ENCODE measurements at regions not wholly inside any gene's neighbourhood (a gene's known extent, or its start where the extent isn't known, plus 50 kb on each side); places are given as distances from the start of the nearest gene placed in this dataset.

GRCh38 chr15:25535866-25536265, 97.0 kb upstream of the UBE3A start:
- FAIRE-seq (no peak), DNase-seq (ENCODE audit: low read depth, low spot score) (no peak)
- Histone ChIP-seq H3K4me3 (ENCODE audit: control insufficient read depth in 2 of 3, extremely low read depth in 1 of 3, insufficient read depth in 2 of 3, low read depth in 1 of 3, low read length in 3 of 3) (no peak overlapping the region), H3K9me1 (ENCODE audit: control insufficient read depth, extremely low read depth, insufficient read depth, low read length) (no peaks in the 10 kb centered on the region), H3K9ac (ENCODE audit: control insufficient read depth, extremely low read depth, insufficient read depth, low read length) (no peak overlapping the region), H3K27ac (ENCODE audit: control insufficient read depth, insufficient read depth, low read length) (no peak overlapping the region), H3K4me2 (ENCODE audit: control insufficient read depth, extremely low read depth, insufficient read depth, low read depth, low read length) (no peak overlapping the region), H4K20me1 (ENCODE audit: control insufficient read depth, extremely low read depth, insufficient read depth, low read length) (no peaks in the 10 kb centered on the region), H3K79me2 (ENCODE audit: control insufficient read depth, insufficient read depth, low read length) (no peaks in the 10 kb centered on the region), H3K9me3 (ENCODE audit: control insufficient read depth, low read depth, low read length) (peaks cover 5% of the 10 kb centered on the region), H2AFZ (ENCODE audit: control insufficient read depth, low read length) (no peak overlapping the region), H3K4me1 (ENCODE audit: control insufficient read depth, extremely low read depth, insufficient read depth, low read length) (no peaks in the 10 kb centered on the region), H3K27me3 (ENCODE audit: control insufficient read depth, extremely low read depth, insufficient read depth, low read length) (no peaks in the 10 kb centered on the region), H3K36me3 (ENCODE audit: control insufficient read depth in 2 of 2, extremely low read depth in 1 of 2, insufficient read depth in 2 of 2, low read length in 2 of 2) (no peaks in the 10 kb centered on the region)
- no peak for TF ChIP-seq CTCF (optimal IDR thresholded peaks at IDR 0.05 in 1 of 3, IDR thresholded peaks at IDR 0.05 in 1 of 3, conservative IDR thresholded peaks at IDR 0.05 in 1 of 3; ENCODE audit: extremely low read depth in 1 of 3, insufficient read depth in 2 of 3, low read length in 3 of 3)
- no peak for TF ChIP-seq EZH2 (IDR thresholded peaks at IDR 0.05; ENCODE audit: low read length)
- dilution Hi-C loops (cut with MboI; ENCODE audit: extremely low pct_ligation_motif_present, low sequenced_read_pairs) = no loop called here

GRCh38 chr15:25534293-25534692, 95.5 kb upstream of the UBE3A start:
- Histone ChIP-seq H3K79me2 (ENCODE audit: control insufficient read depth, insufficient read depth, low read length) (no peaks in the 10 kb centered on the region), H3K9me1 (ENCODE audit: control insufficient read depth, extremely low read depth, insufficient read depth, low read length) (no peaks in the 10 kb centered on the region), H3K9me3 (ENCODE audit: control insufficient read depth, low read depth, low read length) (peaks cover 5% of the 10 kb centered on the region), H3K4me1 (ENCODE audit: control insufficient read depth, extremely low read depth, insufficient read depth, low read length) (no peaks in the 10 kb centered on the region), H3K27ac (ENCODE audit: control insufficient read depth, insufficient read depth, low read length) (no peak overlapping the region), H2AFZ (ENCODE audit: control insufficient read depth, low read length) (no peak overlapping the region), H3K9ac (ENCODE audit: control insufficient read depth, extremely low read depth, insufficient read depth, low read length) (no peak overlapping the region), H4K20me1 (ENCODE audit: control insufficient read depth, extremely low read depth, insufficient read depth, low read length) (no peaks in the 10 kb centered on the region), H3K36me3 (ENCODE audit: control insufficient read depth in 2 of 2, extremely low read depth in 1 of 2, insufficient read depth in 2 of 2, low read length in 2 of 2) (no peaks in the 10 kb centered on the region), H3K4me3 (ENCODE audit: control insufficient read depth in 2 of 3, extremely low read depth in 1 of 3, insufficient read depth in 2 of 3, low read depth in 1 of 3, low read length in 3 of 3) (no peak overlapping the region), H3K27me3 (ENCODE audit: control insufficient read depth, extremely low read depth, insufficient read depth, low read length) (no peaks in the 10 kb centered on the region), H3K4me2 (ENCODE audit: control insufficient read depth, extremely low read depth, insufficient read depth, low read depth, low read length) (no peak overlapping the region)
- DNase-seq (ENCODE audit: low read depth, low spot score) (no peak), FAIRE-seq (no peak)
- no peak for TF ChIP-seq EZH2 (IDR thresholded peaks at IDR 0.05; ENCODE audit: low read length)
- TF ChIP-seq CTCF (optimal IDR thresholded peaks at IDR 0.05 in 1 of 3, IDR thresholded peaks at IDR 0.05 in 1 of 3, conservative IDR thresholded peaks at IDR 0.05 in 1 of 3; ENCODE audit: extremely low read depth in 1 of 3, insufficient read depth in 2 of 3, low read length in 3 of 3) = no peak
- dilution Hi-C loops (cut with MboI; ENCODE audit: extremely low pct_ligation_motif_present, low sequenced_read_pairs) = no loop called here

Measured in keratinocyte (primary cell).